ENCODE measurements at regions not wholly inside any gene's neighbourhood (a gene's known extent, or its start where the extent isn't known, plus 50 kb on each side); places are given as distances from the start of the nearest gene placed in this dataset.
"Not testable (repeated sequence)": the region's sequence is repeated elsewhere in the genome, so short reads cannot be mapped to it uniquely, and the experiment has no call there.

DNA sequence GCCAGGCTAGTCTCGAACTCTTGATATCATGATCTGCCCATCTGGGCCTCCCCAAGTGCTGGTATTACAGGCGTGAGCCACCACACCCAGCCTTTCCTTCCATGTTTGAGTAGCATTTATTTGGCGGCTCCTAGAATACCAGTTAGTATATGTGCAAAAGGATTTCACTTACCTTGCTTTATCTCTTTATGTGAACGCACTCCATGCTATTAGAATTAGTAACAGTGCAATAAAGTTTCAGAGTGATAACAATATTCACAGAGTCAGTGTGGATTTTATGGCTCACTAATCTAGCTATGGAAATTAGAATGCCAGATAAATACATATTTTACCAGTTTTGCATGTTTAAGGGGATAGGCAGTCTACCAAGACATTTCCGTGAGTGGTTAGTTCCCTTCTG lies 74.4 kb upstream of the NIPBL start:
- Histone ChIP-seq H3K4me2 (ENCODE audit: low read length) (no peak overlapping the region), H3K27ac (ENCODE audit: low read depth, low read length, poor library complexity, severe bottlenecking) (no peak overlapping the region), H3K9me3 (ENCODE audit: low read length) (no peaks in the 10 kb centered on the region), H3K79me2 (ENCODE audit: insufficient read depth, low read length) (no peaks in the 10 kb centered on the region), H3K27me3 (ENCODE audit: insufficient read depth, low read length) (no peaks in the 10 kb centered on the region), H3K9me2 (ENCODE audit: low read depth, low read length) (no peaks in the 10 kb centered on the region), H4K20me1 (ENCODE audit: insufficient read depth, low read length) (no peaks in the 10 kb centered on the region), H3F3A (ENCODE audit: insufficient read depth, low read length) (no peaks in the 10 kb centered on the region), H3K4me1 (ENCODE audit: insufficient read depth, low read length, severe bottlenecking) (no peaks in the 10 kb centered on the region), H2AFZ (ENCODE audit: low read length) (no peak overlapping the region), H3K36me3 (ENCODE audit: insufficient read depth, low read length) (no peaks in the 10 kb centered on the region), H3K9ac (ENCODE audit: low read length) (no peak overlapping the region), H3K4me3 (ENCODE audit: low read depth, low read length, poor library complexity, severe bottlenecking) (no peak overlapping the region)
- TF ChIP-seq, protein P1, sequence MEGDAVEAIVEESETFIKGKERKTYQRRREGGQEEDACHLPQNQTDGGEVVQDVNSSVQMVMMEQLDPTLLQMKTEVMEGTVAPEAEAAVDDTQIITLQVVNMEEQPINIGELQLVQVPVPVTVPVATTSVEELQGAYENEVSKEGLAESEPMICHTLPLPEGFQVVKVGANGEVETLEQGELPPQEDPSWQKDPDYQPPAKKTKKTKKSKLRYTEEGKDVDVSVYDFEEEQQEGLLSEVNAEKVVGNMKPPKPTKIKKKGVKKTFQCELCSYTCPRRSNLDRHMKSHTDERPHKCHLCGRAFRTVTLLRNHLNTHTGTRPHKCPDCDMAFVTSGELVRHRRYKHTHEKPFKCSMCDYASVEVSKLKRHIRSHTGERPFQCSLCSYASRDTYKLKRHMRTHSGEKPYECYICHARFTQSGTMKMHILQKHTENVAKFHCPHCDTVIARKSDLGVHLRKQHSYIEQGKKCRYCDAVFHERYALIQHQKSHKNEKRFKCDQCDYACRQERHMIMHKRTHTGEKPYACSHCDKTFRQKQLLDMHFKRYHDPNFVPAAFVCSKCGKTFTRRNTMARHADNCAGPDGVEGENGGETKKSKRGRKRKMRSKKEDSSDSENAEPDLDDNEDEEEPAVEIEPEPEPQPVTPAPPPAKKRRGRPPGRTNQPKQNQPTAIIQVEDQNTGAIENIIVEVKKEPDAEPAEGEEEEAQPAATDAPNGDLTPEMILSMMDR (IDR thresholded peaks at IDR 0.05; ENCODE audit: low read length), result no peak
- no peak for TF ChIP-seq EZH2 (IDR thresholded peaks at IDR 0.05; ENCODE audit: borderline replicate concordance, low read length)

DNA sequence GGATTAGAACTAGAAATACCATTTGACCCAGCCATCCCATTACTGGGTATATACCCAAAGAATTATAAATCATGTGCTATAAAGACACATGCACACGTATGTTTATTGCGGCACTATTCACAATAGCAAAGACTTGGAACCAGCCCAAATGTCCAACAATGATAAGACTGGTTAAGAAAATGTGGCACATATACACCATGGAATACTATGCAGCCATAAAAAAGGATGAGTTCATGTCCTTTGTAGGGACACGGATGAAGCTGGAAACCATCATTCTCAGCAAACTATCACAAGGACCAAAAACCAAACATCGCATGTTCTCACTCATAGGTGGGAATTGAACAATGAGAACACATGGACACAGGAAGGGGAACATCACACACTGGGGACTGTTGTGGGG lies 63.3 kb upstream of the NIPBL start:
- H3K36me3 ChIP-seq (ENCODE audit: insufficient read depth, low read length), result not testable (repeated sequence)

DNA sequence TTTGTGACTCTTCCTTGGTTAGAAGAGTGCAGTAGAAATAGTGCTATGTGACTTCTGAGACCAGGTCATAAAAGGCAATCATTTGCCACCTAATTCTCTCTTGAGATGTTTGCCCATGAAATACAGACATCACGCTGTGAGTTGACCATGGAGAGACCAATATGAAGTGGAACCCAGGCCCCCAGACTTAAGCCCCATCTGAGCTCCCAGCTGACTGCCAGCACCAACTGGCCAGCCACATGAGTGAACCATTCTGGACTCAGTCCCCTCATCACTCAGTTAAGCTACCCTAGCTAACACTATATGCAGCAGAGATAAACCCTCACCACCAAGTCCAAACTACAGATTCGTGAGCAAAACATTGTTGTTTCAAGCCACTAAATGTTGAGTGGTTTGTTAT lies 60.7 kb upstream of the NIPBL start:
- Histone ChIP-seq H3K9ac (ENCODE audit: low read length) (no peak overlapping the region), H2AFZ (ENCODE audit: low read length) (no peak overlapping the region), H3K27me3 (ENCODE audit: insufficient read depth, low read length) (no peaks in the 10 kb centered on the region), H3K27ac (ENCODE audit: low read depth, low read length, poor library complexity, severe bottlenecking) (no peak overlapping the region), H3K9me2 (ENCODE audit: low read depth, low read length) (no peaks in the 10 kb centered on the region), H3K79me2 (ENCODE audit: insufficient read depth, low read length) (no peaks in the 10 kb centered on the region), H3K4me2 (ENCODE audit: low read length) (no peak overlapping the region), H3K9me3 (ENCODE audit: low read length) (no peaks in the 10 kb centered on the region), H4K20me1 (ENCODE audit: insufficient read depth, low read length) (no peaks in the 10 kb centered on the region), H3K4me3 (ENCODE audit: low read depth, low read length, poor library complexity, severe bottlenecking) (no peak overlapping the region), H3K36me3 (ENCODE audit: insufficient read depth, low read length) (no peaks in the 10 kb centered on the region), H3F3A (ENCODE audit: insufficient read depth, low read length) (no peaks in the 10 kb centered on the region), H3K4me1 (ENCODE audit: insufficient read depth, low read length, severe bottlenecking) (no peaks in the 10 kb centered on the region)
- TF ChIP-seq EZH2 (IDR thresholded peaks at IDR 0.05; ENCODE audit: borderline replicate concordance, low read length), result no peak
- TF ChIP-seq, protein P1 (IDR thresholded peaks at IDR 0.05; ENCODE audit: low read length), result no peak

More for the DNA sequence above, 63.3 kb upstream of the NIPBL start:
- not testable (repeated sequence) for H3K9me2 ChIP-seq (ENCODE audit: low read depth, low read length); H3K27me3 ChIP-seq (ENCODE audit: insufficient read depth, low read length); H3K4me1 ChIP-seq (ENCODE audit: insufficient read depth, low read length, severe bottlenecking); H3K79me2 ChIP-seq (ENCODE audit: insufficient read depth, low read length); H3K9ac ChIP-seq (ENCODE audit: low read length); H3K4me2 ChIP-seq (ENCODE audit: low read length); H3F3A ChIP-seq (ENCODE audit: insufficient read depth, low read length); H3K9me3 ChIP-seq (ENCODE audit: low read length); H4K20me1 ChIP-seq (ENCODE audit: insufficient read depth, low read length); H3K27ac ChIP-seq (ENCODE audit: low read depth, low read length, poor library complexity, severe bottlenecking); H3K4me3 ChIP-seq (ENCODE audit: low read depth, low read length, poor library complexity, severe bottlenecking); H2AFZ ChIP-seq (ENCODE audit: low read length)

DNA sequence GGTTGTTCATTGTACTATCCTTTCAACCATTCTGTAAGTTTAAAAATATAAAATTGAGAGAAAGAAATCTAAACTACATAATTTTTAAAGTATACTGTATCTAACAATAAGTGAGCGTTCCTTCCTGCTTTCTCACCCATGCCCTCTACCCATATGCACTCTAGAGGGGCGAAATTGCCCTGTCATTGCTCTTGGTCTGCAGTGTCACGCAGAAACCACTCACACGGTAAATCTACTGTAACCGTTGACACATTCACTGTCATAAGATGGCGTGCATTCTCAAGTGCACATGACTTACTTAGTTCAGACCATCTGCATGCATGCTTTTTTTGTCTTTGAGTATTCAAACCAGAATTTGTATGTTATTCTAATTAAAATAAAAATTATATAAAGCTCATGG lies 55.7 kb upstream of the NIPBL start:
- Histone ChIP-seq H3K27ac (ENCODE audit: low read depth, low read length, poor library complexity, severe bottlenecking) (no peak overlapping the region), H4K20me1 (ENCODE audit: insufficient read depth, low read length) (no peaks in the 10 kb centered on the region), H3F3A (ENCODE audit: insufficient read depth, low read length) (no peaks in the 10 kb centered on the region), H3K4me2 (ENCODE audit: low read length) (no peak overlapping the region), H3K9ac (ENCODE audit: low read length) (no peak overlapping the region), H3K27me3 (ENCODE audit: insufficient read depth, low read length) (no peaks in the 10 kb centered on the region), H3K36me3 (ENCODE audit: insufficient read depth, low read length) (no peaks in the 10 kb centered on the region), H3K9me2 (ENCODE audit: low read depth, low read length) (no peaks in the 10 kb centered on the region), H3K4me3 (ENCODE audit: low read depth, low read length, poor library complexity, severe bottlenecking) (no peak overlapping the region), H3K4me1 (ENCODE audit: insufficient read depth, low read length, severe bottlenecking) (no peaks in the 10 kb centered on the region), H3K79me2 (ENCODE audit: insufficient read depth, low read length) (no peaks in the 10 kb centered on the region), H3K9me3 (ENCODE audit: low read length) (no peaks in the 10 kb centered on the region), H2AFZ (ENCODE audit: low read length) (no peak overlapping the region)
- TF ChIP-seq, protein P1 (IDR thresholded peaks at IDR 0.05; ENCODE audit: low read length), result no peak
- no peak for TF ChIP-seq EZH2 (IDR thresholded peaks at IDR 0.05; ENCODE audit: borderline replicate concordance, low read length)
